Rectal smooth muscle tissue (tissue), 1 donor: ENCODE measurements at regions not wholly inside any gene's neighbourhood (a gene's known extent, or its start where the extent isn't known, plus 50 kb on each side); places are given as distances from the start of the nearest gene placed in this dataset.

Experiments
- H3K27ac ChIP-seq: one replicate; pipeline ENCODE4 v1.7.0; 2013; ENCODE audit warnings: low read depth, low read length, inconsistent platforms
- H3K27me3 ChIP-seq: one replicate; pipeline ENCODE4 v1.7.0; 2013; ENCODE audit warnings: low read length; ENCODE audit not compliant: control insufficient read depth, insufficient read depth
- H3K36me3 ChIP-seq: one replicate; pipeline ENCODE4 v1.7.0; 2013; ENCODE audit warnings: low read length; ENCODE audit not compliant: control insufficient read depth, insufficient read depth
- H3K4me1 ChIP-seq: one replicate; pipeline ENCODE4 v1.7.0; 2013; ENCODE audit warnings: low read length; ENCODE audit not compliant: control insufficient read depth, insufficient read depth
- H3K4me3 ChIP-seq: one replicate; pipeline ENCODE4 v1.7.0; 2013; ENCODE audit warnings: low read length
- H3K9ac ChIP-seq: one replicate; pipeline ENCODE4 v1.7.0; 2013; ENCODE audit warnings: low read length

DNA sequence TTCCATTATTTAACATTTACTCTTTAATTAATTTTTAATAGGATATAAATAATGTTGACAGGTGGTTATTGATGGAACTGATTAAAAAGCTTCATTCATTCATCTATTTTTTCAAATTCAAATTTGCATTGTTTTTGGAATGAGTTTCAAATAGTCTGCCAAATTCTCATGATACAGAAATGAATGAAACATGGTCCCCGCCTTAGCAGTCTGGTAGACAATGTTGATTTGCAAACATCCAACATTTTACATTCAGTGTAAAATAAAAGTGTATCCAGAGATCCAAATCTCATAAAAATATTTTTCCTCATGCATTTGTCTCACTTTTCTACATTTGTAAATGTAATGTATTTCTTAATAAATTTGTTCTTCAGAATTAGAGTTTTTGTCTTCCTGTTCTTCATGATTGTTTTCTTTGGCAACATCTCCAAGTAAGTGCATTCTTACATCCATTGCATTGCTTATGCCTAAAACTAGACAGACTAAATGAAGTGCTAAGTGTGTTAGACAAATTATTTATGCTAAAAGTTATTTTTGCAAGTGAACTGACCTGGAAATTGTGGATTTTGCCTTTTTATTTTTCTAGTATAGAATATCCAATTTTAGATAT lies 142.3 kb downstream of the PCDH18 start:
- no peaks in the 10 kb centered on the region for H3K27me3 ChIP-seq
- no peaks in the 10 kb centered on the region for H3K36me3 ChIP-seq
- no peaks in the 10 kb centered on the region for H3K4me1 ChIP-seq
- no peak overlapping the region for H3K27ac ChIP-seq
- H3K4me3 ChIP-seq = no peak overlapping the region
- H3K9ac ChIP-seq = no peak overlapping the region

DNA sequence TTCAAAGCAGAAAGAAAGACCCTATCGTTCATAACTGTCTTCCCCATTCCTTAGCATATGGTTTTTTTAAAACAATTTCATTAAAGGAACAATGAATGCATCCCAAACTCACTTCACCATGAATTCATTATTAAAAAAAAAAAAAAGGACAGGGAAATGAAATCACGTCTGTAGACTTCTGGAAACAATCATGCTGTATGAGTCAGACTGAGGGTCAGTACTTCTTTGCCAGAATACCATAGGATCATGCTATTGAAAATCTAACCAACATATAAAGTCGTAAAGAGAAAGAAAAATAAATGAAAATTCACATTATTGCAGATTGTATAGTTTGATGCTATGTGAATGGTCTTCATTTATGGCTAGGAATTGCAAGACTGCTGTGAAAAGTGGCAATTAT lies 144.4 kb downstream of the PCDH18 start:
- Histone ChIP-seq H3K4me1 (no peaks in the 10 kb centered on the region), H3K27me3 (no peaks in the 10 kb centered on the region), H3K9ac (no peak overlapping the region), H3K27ac (no peak overlapping the region), H3K4me3 (no peak overlapping the region), H3K36me3 (no peaks in the 10 kb centered on the region)

DNA sequence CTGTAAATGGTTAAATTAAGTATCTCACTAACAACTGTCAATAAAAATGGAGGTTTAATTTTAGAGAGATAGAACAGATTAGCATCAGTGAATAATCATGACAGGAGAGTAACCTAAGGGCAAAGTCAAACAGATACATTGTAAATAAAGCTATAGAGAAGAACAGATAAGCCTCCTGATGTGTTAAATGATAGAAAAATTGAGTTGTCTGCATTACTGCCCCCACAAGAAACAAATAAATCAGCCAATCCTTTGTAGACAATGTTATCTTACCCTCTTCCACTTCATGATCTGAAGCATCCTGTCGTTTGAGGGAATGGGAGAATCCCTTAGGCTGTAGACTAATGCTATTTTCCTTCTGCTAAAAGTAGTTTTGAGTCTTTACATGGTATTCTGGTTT lies 147.8 kb downstream of the PCDH18 start:
- H3K9ac ChIP-seq = no peak overlapping the region
- H3K4me1 ChIP-seq = no peaks in the 10 kb centered on the region
- H3K27me3 ChIP-seq = no peaks in the 10 kb centered on the region
- no peak overlapping the region for H3K27ac ChIP-seq
- H3K36me3 ChIP-seq = no peaks in the 10 kb centered on the region
- no peak overlapping the region for H3K4me3 ChIP-seq

DNA sequence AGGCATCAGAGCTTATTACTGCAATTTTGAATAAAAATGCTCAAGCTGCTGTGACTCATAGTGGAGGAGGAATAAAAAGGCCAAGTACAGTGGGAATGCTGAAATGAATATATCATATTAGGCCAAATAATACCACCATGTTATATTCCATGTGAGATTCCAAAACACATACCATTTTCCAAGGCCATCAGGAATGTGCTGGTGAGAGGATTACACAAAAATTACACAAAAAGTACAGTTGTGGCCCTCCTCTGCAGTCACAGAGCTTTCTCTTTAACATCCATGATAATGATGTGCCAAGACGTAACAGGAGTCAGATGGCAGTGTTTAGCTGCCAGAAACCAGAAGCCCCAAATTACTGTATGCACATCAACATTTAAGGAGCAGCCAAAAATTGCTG lies 153.5 kb downstream of the PCDH18 start:
- H3K27ac ChIP-seq = no peak overlapping the region
- H3K27me3 ChIP-seq = no peaks in the 10 kb centered on the region
- H3K4me1 ChIP-seq = peaks cover 3% of the 10 kb centered on the region
- no peaks in the 10 kb centered on the region for H3K36me3 ChIP-seq
- H3K4me3 ChIP-seq = no peak overlapping the region
- H3K9ac ChIP-seq = no peak overlapping the region

DNA sequence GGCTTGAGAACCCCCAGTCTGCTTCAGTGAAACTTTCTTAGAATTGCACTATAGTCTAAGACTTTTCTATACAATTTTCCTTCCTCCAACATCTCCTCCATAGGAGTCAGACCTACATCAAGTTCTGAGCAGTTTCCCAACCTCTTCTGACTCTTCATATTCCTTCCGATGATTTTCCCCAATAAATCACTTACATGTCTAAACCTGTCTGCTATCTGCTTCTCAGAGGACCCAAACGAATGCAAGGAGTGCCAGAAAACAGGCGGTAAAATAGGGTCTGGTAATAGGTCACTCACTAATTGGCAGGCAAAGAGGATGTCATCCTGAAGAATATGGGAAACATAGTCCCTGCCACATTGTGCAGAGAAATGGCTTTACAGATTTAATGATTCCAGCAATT lies 153.9 kb downstream of the PCDH18 start:
- no peak overlapping the region for H3K4me3 ChIP-seq
- no peak overlapping the region for H3K9ac ChIP-seq
- no peak overlapping the region for H3K27ac ChIP-seq
- peaks cover 3% of the 10 kb centered on the region for H3K4me1 ChIP-seq
- no peaks in the 10 kb centered on the region for H3K27me3 ChIP-seq
- no peaks in the 10 kb centered on the region for H3K36me3 ChIP-seq

DNA sequence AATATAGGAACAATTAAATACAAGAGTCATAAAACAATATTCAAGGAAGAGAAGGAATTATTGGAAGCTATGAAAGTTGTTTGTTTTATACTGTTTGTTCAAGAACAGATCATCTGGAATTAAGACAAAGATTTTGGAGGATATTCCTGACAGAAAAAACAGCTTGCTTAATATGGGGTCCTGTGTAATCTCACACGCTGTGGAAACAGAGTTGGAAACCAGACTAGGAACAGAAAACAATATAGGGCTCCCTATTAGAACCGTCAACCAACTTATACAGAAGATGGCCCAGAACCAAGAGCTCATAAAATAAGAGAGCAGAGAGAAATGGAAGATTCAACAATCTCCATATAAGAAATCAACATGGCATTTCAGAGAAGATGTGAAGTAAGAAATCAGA lies 156.0 kb downstream of the PCDH18 start:
- Histone ChIP-seq H3K27me3 (no peaks in the 10 kb centered on the region), H3K36me3 (no peaks in the 10 kb centered on the region), H3K4me3 (no peak overlapping the region), H3K27ac (peak overlapping the region; percentile 16), H3K4me1 (peaks cover 3% of the 10 kb centered on the region), H3K9ac (no peak overlapping the region)

DNA sequence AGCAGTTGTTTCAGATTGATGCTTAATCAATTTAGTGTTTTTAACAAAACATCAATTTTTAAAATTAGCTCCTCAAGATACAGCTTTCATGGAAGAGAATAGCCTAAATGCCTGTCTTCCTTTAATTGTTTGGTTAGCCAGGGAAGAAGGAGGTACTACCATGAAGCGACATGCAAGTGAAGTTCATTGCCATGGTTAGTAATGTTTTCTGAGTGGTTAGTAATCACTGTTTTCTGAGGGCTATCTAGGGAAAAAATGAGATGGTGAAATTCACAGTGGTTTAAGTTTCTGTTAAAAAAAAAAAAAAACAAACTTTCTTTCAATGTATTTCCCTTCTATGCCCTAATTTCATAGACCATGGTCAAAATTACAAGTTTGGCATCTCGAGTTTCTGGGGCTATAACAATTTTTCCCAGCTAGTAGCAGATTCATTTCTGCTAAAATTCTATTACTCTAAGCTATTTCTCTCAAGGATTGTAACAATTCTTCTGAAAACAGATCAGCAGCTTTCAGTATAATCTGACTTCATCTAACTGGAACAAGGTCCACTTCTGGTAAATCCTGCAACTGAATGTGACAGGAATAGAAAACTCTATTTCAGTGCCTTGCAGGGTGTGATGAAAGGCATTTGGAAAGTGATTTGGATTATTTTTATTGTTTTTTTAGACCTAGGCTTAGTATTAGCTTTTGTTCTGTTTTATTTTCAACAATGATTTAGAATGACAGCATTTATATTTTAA lies 157.0 kb downstream of the PCDH18 start:
- H3K4me1 ChIP-seq = peaks cover 4% of the 10 kb centered on the region
- H3K36me3 ChIP-seq = no peaks in the 10 kb centered on the region
- H3K27ac ChIP-seq = no peak overlapping the region
- no peak overlapping the region for H3K9ac ChIP-seq
- no peak overlapping the region for H3K4me3 ChIP-seq
- H3K27me3 ChIP-seq = no peaks in the 10 kb centered on the region

DNA sequence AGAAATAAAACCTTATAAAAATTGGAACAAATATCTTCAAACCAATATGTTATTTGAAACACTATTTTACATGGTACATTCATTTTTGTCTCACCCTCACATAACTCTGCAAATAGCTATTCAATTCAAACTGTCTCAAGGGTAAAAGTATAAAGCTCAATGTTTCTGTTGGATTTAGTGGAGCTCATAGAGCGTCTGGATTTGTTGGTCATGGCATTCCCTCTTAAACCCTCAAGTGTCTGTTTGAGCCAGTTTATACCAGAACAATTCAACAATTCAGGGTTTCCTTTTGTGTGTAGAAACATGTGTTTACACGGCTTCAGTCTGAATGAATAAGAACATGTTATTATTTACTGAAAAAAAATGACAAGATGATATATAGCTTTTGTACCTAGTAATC lies 161.6 kb downstream of the PCDH18 start:
- Histone ChIP-seq H3K36me3 (no peaks in the 10 kb centered on the region), H3K4me3 (no peak overlapping the region), H3K27me3 (no peaks in the 10 kb centered on the region), H3K4me1 (peaks cover 12% of the 10 kb centered on the region), H3K9ac (no peak overlapping the region), H3K27ac (no peak overlapping the region)

DNA sequence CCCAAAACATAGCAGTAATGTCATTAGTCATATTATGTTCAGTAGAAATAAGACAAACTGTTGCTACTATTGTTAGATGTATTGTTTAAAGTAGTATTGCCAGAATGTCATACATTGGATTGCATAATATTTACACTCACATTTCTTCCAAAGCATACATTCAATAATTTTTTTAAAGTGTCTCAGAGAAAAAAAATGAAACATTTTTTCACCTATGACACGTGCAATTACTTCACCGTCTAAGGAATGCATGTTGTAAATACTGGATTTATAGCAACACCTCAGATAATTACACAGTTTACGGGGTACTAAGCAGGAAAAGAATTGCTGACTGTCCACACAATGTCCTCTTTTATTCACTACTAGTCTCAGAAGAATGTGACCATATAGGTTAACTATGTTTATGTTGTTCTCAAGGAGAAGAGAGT lies 162.1 kb downstream of the PCDH18 start:
- peaks cover 12% of the 10 kb centered on the region for H3K4me1 ChIP-seq
- no peaks in the 10 kb centered on the region for H3K36me3 ChIP-seq
- H3K4me3 ChIP-seq = no peak overlapping the region
- H3K27ac ChIP-seq = peak overlapping the region; percentile 16
- H3K27me3 ChIP-seq = no peaks in the 10 kb centered on the region
- no peak overlapping the region for H3K9ac ChIP-seq

DNA sequence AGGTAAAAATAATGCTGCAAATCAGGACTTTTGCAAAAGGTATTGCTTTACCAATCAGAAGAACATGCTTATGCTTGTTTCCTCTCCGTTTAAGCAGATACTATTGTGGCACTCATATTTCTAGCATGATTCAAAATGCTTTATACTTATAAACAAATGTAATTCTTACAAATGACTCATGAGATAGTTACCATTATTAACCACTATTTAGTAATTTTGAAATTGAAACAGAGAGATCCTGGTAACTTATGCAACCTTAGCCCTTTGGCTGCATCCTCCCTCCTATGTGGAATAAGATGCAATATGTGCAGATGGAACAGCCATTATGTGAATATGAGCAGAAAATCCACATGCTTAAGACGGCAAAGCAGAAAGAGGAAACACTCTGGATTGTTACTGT lies 164.7 kb downstream of the PCDH18 start:
- H3K4me3 ChIP-seq = no peak overlapping the region
- H3K27ac ChIP-seq = peak overlapping the region; percentile 14
- peaks cover 9% of the 10 kb centered on the region for H3K4me1 ChIP-seq
- H3K27me3 ChIP-seq = no peaks in the 10 kb centered on the region
- H3K9ac ChIP-seq = no peak overlapping the region
- H3K36me3 ChIP-seq = no peaks in the 10 kb centered on the region

DNA sequence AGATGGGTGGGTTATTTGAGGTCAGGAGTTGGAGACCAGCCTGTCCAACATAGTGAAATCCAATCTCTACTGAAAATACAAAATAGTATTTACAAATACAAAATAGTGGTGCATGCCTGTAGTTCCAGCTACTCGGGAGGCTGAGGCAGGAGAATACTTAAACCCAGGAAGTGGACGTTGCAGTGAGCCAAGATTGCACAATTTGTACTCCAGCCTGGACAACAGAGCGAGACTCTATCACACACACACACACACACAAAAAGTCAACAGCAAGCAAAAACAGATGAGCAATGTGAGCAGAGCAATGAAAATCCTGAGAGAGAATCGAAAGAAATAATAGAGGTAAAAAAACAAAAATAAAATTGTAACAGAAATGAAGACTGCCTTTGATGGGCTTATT lies 168.8 kb downstream of the PCDH18 start:
- Histone ChIP-seq H3K4me3 (no peak overlapping the region), H3K27ac (no peak overlapping the region), H3K4me1 (peaks cover 4% of the 10 kb centered on the region), H3K27me3 (no peaks in the 10 kb centered on the region), H3K9ac (no peak overlapping the region), H3K36me3 (no peaks in the 10 kb centered on the region)

DNA sequence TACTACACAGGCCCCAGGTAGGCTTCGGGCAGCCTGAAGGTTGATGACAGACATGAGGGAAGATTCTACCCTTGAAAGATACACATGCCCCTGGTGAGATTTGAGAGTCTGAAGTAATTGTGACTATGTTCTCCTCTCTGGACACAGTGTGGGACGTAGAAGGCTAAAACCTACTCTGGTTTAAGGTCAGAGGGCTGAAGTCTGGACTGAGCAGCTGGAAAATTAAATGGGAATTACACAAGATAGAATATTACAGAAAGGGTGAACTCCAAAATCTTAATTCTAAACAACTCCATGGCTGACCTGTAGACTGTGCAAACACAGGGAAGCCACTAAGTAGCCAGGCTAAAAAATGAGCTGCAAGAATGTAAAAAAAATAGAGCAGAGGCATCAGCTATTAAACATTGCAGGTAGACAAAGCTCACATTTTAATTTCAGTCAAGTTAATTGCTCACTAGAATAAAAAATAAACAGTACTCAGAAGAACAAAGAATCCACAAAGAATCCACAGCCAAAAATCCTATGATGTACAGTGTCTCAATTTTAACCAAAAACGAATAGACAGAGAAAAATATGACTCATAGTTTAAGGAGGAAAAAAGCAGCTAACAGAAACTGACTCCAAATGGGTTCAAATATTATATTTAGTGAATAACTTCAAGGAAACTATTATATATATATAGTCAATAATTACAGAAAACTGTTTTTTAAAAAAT lies 170.4 kb downstream of the PCDH18 start:
- no peaks in the 10 kb centered on the region for H3K36me3 ChIP-seq
- H3K27ac ChIP-seq = no peak overlapping the region
- no peak overlapping the region for H3K4me3 ChIP-seq
- H3K9ac ChIP-seq = no peak overlapping the region
- no peaks in the 10 kb centered on the region for H3K4me1 ChIP-seq
- no peaks in the 10 kb centered on the region for H3K27me3 ChIP-seq
